Superior temporal gyrus (tissue), 1 donor: ENCODE measurements at regions not wholly inside any gene's neighbourhood (a gene's known extent, or its start where the extent isn't known, plus 50 kb on each side); places are given as distances from the start of the nearest gene placed in this dataset.

Experiments used
- DNase-seq: peaks from one replicate; pipeline ENCODE4 v3.0.0-alpha.2; 2016; ENCODE audit errors: extremely low spot score

DNA sequence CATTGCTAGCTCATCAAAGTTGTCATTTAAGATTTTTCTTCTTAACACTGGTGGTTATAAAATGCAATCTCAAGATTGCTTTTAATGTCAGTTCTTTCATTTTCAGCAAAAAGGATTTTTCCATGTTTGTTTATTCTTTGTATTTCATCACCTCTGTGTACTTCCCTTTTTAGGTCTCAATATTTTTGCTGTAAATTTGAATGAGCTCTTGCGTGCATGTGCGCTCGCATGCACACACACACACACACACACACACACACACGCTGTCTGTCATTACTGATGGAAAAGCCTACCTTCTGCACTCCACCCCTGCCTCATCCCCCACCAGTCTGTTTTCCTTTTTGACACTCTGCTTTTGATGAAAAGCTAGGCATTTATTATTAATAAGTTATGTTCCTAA, 85.3 kb upstream of the FYN start:
- DNase-seq: no peak

DNA sequence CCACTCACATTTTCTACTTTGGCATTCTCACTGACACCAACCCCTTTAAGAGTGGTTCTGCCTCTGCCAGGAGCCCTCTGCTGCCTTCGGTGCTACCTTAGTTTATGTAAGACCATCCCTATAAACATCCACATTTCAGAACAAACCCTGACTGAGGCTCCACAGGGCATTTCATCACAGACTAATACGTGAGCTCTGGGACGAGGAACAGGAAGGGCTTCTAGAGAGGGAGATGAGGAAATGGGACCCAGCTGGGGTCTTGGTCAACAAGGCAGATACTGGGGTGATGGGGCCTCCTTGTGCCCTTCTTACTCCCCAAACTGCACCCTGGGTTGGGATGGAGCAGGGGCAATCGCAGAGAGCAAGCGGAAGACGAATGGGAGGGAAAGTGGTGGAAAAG, 86.5 kb upstream of the FYN start:
- no peak for DNase-seq

DNA sequence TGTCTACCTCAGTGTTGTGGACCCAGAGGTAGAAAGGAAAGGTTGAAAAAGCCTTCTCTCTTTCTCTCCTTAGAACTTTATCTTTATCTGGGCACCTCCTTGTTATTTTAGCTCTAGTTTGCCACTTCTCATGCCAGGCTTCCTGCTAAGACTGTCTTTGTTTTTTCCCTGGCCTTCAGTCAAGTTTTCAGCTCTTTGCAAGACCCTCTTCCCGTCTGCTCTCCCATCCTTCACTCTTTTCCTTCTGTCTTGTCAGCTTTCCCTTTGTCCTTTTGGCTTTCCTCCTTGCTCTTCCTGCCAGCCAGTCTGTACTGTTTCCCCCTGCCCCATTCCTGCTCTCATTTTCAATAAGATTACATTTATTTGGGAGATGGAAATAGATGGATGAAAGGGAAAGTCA, 86.8 kb upstream of the CCN6 start:
- no peak for DNase-seq

DNA sequence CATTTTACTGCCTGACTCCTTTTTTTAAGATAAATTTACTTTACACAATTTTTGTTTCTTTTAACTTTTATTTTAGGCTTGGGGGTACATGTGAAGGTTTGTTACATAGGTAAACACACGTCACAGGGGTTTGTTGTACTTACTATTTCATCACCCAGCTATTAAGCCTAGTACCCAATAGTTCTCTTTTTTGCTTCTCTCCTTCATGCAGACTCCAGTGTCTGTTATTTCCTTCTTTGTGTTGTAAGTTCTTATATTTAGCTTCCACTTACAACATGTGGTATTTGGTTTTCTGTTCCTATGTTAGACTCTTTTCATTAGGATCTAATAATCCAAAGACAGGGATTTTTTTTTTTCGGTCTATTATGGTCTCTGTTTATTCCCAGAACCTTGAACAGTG, 83.5 kb upstream of the CCN6 start:
- DNase-seq: no peak

DNA sequence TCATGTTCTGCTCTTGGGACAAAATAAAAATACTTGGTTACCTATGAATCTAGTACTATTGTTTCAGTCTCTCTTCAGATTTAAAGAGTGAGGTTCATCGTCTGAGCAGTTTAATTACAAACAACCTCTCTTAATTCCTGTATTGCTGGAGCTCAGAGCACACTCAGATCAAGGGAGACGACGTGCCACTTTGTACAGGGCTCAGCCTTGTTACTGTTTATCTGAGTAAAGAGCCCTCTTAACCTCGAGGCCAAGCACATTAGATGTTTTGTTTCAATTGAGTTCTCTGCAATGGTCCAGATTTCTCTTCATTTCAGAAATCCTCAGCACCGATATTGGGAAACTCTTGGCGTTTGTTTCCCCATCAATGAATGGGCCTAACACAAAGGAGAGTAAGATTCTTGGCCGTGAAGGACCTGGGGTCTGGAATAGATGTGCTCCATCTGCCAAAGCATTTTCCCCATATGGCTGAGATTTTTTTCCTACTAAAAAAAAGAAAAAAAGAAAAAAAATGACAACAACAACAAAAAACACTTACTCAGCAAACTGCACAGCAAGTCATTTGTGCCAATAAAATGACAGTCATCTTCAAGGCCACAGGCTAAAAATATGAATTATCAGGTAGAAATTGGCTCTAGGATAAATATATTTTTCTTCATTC, 82.6 kb upstream of the CCN6 start:
- no peak for DNase-seq

DNA sequence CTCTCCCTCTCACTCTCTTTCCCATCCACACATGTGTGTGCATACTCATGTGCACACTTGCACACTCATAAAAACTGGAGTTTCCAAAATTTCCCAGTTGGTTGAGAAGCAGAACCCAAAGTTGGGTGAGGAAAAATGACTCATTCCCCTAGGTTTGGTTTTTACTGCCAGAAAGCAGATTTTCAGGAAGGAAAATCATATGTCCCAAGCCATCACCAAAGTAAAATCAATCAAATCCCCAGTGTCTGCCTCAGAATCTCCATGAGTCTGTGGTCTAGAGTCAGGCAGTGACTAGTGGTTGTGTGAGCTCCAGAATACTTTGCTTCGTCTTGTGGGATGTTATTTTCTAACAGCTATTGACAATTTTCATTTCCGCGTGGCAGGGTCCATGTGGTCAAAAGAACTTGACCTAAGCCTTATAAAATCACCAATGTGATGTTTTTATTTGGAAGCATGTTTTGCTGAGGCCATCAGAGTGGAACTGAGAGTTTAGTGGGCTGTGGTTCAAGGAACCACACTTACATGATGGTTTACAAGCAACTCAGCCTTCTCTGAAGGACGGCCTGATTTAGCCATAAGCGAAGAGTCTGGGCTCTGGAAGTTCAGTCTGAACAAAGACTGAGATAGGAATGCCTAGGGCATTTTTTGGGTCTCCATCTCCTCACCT, 81.9 kb upstream of the CCN6 start:
- DNase-seq: no peak

DNA sequence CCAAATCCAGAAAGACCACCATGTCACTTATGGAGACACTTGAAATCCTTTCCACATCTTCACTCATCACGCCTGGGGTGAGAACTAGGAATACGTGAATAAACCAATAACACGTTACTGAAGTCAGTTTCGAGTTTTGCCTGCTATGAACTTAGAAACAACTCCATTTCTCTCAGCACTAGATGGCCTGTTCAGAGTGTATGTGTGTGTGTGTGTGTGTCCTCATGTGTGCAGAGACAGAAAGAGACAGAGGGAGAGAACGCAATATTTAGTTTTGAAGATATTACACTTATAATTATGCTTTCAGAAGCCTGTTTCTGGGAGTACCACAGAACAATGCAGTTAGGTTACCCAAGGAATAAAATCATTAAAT, 81.2 kb upstream of the CCN6 start:
- no peak for DNase-seq

DNA sequence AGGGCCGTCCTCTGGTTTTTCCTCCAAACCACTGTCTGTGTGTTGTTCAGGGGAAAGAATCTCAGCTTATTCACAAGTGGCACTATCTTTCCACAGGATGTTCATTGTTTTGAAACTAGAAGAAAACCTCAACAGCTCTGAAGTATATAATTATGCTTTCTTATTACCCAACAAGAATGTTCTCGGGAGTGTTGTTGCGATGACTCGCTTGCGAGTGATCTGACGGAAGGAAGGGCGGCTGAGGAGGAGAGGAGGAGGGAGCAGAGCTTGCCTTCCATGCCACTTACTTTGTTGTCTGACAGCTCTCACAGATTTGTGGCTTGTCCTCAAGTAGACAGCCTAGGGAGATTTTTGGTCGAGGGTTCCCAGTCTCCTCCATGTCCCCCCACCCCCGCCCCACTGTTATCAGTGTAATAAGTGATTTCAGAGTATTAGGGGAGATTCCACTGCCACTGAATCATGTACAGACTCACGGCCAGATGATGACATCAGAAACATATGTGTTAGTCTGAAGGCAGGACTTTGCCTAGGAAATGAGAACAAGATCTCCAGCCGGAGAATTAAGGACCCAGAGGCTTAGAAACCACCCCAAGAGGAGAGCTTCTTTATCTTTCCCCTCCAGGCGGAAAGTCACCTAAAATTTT, 80.7 kb upstream of the CCN6 start:
- no peak for DNase-seq

GRCh38 chr6:111973927-111974639, 79.8 kb upstream of the CCN6 start:
- DNase-seq: no peak

DNA sequence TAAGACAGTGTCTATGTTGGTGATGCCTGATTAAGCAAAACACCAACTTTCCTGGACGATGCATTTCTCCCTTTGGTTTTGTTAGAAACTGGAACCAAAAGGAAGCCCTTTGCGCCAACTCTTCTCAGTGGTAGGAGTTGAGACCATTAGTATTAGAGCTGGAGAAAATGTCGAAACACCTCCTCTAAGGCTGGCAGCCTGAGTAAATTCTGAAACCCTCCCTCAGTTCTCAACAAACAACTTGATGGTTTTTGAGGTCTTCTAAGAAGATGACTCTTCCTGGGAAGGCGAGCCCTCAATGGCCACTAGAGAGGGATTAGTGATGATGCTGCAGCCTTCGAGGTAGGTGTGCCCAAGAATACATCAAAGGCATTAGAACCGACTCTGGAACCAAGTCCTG, 78.4 kb upstream of the CCN6 start:
- no peak for DNase-seq

GRCh38 chr6:111976139-111976538, 77.8 kb upstream of the CCN6 start:
- no peak for DNase-seq

- no peak for DNase-seq
These were observed 75.3 kb upstream of the CCN6 start for GRCh38 chr6:111978532-111979149.

GRCh38 chr6:111979633-111980032, 74.3 kb upstream of the CCN6 start:
- no peak for DNase-seq

- no peak for DNase-seq
These were observed 73.8 kb upstream of the CCN6 start for GRCh38 chr6:111980143-111980542.

GRCh38 chr6:111980971-111981840, 72.7 kb upstream of the CCN6 start:
- no peak for DNase-seq

DNA sequence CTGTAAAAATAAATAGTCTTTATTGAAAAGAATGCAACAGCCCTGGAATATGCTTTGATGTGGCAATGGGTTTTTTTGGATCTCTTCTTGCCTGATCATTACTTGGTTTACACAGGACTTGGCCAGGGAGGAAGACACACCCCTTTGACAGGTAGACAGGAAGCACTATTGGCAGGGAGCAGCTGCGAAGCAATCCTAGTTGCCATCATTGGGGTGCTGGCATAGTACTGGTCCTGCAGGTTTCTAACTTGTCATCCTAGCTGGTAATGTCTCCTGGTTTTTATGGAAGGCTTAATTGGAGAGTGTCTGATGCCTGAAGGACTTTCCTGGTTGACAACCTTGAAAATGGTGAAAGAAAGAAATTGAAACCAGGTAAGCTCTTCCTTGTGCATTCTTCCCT, 71.2 kb upstream of the CCN6 start:
- DNase-seq: no peak

GRCh38 chr6:111983193-111983592, 70.7 kb upstream of the CCN6 start:
- DNase-seq: no peak

GRCh38 chr6:111984081-111984480, 69.8 kb upstream of the CCN6 start:
- DNase-seq: no peak

GRCh38 chr6:111984516-111985201, 69.2 kb upstream of the CCN6 start:
- no peak for DNase-seq

DNA sequence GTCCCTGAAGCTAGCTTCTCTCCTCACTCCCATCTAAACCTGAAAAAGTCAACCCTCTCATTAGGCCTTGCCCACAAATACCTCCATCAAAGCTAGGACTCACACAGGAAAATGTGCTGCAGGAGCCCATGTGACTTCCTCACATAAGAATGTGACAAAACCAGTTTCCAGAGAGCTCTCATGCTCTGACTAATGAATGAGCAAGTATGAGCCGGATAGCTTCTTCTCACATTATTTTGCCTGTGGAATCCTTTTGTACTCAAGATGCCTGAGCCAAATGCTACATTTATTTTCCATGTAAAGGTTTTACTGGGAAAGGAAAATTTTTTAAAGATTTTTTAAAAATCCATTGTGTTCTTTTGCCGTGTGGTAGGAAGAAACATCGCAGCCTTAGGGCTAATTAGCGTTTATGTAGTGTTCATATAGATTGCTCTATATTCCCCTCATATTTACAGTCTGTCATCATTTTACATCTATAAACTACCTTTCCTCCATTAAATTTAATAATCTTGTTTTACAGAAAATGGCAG, 68.6 kb upstream of the CCN6 start:
- no peak for DNase-seq
